ENCODE measurements at regions not wholly inside any gene's neighbourhood (a gene's known extent, or its start where the extent isn't known, plus 50 kb on each side); places are given as distances from the start of the nearest gene placed in this dataset.

DNA sequence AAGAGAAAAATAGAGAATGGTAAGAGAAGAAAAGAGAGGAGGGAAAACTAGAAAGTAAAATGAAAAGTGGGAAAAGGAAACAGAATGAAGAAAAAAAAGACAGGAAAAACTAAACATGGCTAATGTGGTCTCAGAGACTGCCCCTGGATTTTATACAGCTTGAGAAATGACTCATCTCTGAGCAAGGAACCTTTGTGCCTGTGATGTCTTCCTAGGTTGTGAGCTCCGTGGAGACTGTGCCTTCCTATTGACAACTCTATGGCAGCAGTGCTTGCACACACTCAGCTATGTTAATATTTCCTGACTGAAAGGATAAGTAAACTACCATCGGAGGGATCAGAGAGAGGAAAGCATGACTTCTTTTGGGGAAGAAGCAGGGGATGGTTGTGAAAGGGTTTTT is 203.8 kb downstream of the RDH14 start:
- TF ChIP-seq ZFX (IDR thresholded peaks at IDR 0.05; ENCODE audit: borderline replicate concordance) = no peak
- TF ChIP-seq, protein P1, sequence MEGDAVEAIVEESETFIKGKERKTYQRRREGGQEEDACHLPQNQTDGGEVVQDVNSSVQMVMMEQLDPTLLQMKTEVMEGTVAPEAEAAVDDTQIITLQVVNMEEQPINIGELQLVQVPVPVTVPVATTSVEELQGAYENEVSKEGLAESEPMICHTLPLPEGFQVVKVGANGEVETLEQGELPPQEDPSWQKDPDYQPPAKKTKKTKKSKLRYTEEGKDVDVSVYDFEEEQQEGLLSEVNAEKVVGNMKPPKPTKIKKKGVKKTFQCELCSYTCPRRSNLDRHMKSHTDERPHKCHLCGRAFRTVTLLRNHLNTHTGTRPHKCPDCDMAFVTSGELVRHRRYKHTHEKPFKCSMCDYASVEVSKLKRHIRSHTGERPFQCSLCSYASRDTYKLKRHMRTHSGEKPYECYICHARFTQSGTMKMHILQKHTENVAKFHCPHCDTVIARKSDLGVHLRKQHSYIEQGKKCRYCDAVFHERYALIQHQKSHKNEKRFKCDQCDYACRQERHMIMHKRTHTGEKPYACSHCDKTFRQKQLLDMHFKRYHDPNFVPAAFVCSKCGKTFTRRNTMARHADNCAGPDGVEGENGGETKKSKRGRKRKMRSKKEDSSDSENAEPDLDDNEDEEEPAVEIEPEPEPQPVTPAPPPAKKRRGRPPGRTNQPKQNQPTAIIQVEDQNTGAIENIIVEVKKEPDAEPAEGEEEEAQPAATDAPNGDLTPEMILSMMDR (IDR thresholded peaks at IDR 0.05) = no peak
- no peak overlapping the region for H3K27ac ChIP-seq

DNA sequence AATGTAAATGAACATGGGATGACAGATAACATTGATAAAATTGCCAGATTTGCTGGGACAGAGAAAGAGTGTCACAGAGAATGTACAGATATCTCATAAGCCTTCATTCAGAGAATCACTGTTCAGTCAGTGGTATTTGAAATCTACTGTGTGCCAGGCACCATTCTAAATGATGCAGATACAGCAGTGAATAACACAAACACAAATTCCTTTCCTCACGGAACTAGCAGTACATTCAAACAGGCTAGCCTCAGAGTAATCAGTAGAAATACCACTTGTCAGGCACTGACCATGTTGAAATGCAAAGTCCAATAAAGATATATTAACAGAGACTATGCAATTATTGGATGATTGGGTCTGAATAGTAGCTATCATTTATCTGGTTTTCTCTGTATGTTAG is 211.0 kb downstream of the RDH14 start:
- no peak for TF ChIP-seq ZFX (IDR thresholded peaks at IDR 0.05; ENCODE audit: borderline replicate concordance)
- TF ChIP-seq, protein P1 (IDR thresholded peaks at IDR 0.05) = no peak
- no peak overlapping the region for H3K27ac ChIP-seq

DNA sequence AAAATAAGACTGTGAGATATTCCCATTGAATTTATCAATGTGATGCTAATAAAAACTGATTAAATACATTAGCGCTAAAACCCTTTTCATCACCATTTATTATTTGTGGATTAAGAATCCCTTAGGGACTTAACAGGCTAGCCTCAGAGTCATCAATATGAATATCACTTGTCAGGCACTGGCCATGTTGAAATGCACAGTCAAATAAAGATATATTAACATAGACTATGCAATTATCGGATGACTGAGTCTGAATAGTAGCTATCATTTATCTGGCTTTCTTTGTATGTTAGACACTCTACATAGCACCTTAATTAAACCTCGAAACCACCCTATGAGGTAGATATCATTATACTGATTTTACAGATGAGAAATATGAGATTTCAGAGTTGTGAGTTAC is 213.6 kb downstream of the RDH14 start:
- no peak for TF ChIP-seq ZFX (IDR thresholded peaks at IDR 0.05; ENCODE audit: borderline replicate concordance)
- TF ChIP-seq, protein P1 (IDR thresholded peaks at IDR 0.05) = no peak
- no peak overlapping the region for H3K27ac ChIP-seq

DNA sequence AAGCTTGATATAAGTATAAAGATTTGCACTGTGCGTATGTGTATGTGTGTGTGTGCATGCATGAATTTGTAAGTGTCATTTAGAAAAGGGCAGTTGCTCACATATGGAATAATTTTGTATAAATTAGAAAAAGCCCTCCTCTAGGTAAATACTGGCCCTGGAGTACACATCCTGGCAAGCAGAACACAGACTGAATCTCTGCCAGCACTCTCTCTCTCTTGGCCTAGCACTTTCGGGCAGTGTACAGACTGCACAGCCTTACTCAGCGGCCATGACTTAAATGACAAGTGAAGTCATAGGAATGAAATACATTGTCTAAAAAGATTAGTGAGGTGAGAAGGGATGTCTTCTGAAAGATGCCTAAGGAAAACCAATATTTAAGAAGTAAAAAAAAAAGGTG is 214.1 kb downstream of the RDH14 start:
- TF ChIP-seq, protein P1 (IDR thresholded peaks at IDR 0.05) = no peak
- no peak for TF ChIP-seq ZFX (IDR thresholded peaks at IDR 0.05; ENCODE audit: borderline replicate concordance)
- peak overlapping the region; percentile 40 for H3K27ac ChIP-seq

DNA sequence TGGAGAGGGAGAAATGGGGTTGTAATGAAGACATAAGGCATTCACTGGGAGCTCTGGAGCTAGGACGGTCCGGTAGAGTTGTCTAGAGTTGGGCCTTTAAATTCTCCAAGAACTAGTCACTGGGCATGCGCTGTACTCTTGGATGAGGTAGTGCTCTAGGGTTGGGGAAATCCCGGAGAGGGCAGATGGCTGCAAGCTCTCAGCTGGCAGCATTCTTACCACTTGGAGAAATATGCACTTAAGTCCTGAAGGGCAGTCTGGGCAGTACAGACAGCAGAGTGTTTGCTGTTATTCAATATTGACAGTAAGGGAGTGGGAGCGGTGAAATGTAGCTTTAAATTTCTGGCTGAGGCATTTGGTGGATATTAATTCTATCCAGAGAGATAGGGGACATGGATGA is 214.6 kb downstream of the RDH14 start:
- no peak for TF ChIP-seq ZFX (IDR thresholded peaks at IDR 0.05; ENCODE audit: borderline replicate concordance)
- TF ChIP-seq, protein P1 (IDR thresholded peaks at IDR 0.05) = no peak
- H3K27ac ChIP-seq = peak overlapping the region; percentile 40

DNA sequence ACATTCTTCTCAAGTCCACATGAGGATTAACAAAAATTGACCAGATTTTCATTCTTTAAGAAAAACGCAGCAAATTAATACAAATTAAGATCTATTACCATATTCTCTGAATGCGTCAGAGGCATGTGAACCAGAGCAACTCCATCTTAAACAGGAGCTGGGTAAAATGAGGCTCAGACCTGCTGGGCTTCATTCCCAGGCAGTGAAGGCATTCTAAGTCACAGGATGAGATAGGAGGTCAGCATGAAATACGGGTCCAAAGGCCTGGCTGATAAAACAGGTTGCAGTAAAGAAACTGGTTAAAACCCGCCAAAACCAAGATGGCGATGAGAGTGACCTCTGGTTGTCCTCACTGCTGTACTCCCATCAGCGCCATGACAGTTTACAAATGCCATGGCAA is 217.6 kb downstream of the RDH14 start:
- H3K27ac ChIP-seq = no peak overlapping the region
- TF ChIP-seq, protein P1 (IDR thresholded peaks at IDR 0.05) = no peak
- TF ChIP-seq ZFX (IDR thresholded peaks at IDR 0.05; ENCODE audit: borderline replicate concordance) = no peak

DNA sequence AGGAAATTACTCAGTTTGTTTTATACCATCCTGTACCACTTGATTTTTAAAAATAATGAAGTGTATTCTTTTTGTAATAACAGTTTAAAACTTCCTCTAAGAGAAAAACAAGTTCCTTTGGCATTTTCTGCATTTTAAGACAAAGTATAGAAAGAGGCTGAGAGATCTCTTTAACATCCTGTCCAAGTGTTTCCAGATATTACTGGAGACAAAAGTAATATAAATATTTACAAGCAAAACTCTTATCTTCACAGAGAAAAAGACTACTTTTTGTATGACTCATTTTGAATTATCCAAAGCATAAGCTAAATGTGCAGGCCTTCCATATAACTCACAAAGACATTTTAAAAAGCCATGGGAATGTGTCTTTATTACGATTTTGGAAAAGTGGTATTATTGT is 221.1 kb downstream of the RDH14 start:
- H3K27ac ChIP-seq = no peak overlapping the region
- no peak for TF ChIP-seq ZFX (IDR thresholded peaks at IDR 0.05; ENCODE audit: borderline replicate concordance)
- TF ChIP-seq, protein P1 (IDR thresholded peaks at IDR 0.05) = no peak
